ENCODE measurements at regions not wholly inside any gene's neighbourhood (a gene's known extent, or its start where the extent isn't known, plus 50 kb on each side); places are given as distances from the start of the nearest gene placed in this dataset.
A peak's percentile ranks its signal among the peaks of the same experiment; 100 is the strongest.

DNA sequence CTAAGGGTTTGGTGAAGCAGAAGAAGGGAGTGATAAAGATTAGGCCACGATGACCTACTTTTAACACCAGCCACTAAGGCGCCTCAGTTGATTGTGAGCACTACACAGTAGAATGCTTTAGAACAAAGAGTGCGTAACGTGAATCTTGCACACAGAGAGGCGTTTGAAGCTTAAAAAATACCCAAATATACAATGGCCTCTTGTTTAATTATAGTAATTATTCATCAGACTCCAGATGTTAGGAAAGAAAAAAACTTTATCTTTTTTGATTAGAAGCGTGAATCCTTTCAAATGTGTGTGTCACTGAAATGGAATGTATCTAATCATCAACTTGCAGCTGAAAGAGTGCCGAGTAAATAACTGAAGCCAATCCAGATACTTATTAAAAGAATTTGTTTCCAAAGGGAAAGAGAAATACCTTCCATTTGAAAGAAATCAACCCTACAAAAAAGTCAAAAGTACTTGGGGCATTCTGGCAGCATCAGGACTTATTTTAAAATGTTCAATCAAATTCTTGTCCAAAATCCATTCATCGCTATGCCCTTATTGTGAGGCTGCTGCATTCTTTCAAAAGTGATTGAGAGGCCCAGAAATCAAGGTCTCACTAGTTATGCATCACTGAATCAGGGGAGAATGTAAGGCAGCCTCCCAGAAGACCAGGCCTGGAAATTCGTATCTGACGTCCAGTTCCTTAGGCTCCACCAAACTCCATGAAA lies 337.5 kb downstream of the ZNF608 start:
- no peak for DNase-seq

DNA sequence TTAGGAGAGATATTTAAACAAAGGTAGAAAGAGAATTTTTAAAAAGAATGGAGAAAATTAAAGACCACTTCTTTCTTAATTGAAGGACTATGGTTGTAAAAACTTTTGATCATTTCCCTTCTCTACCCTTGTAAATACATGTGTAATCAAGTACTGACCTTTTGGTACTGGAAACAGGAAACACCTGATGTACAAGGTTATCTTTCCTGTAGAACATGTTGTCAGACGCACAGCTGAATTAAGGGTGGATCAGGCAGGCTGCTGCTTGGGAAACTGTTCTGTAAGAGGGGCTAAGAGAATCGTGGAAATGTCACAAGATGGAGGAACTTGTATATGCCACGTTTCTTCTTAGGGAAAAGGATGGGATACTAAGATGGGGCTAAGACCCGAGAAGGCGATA lies 341.6 kb downstream of the ZNF608 start:
- no peak for DNase-seq

DNA sequence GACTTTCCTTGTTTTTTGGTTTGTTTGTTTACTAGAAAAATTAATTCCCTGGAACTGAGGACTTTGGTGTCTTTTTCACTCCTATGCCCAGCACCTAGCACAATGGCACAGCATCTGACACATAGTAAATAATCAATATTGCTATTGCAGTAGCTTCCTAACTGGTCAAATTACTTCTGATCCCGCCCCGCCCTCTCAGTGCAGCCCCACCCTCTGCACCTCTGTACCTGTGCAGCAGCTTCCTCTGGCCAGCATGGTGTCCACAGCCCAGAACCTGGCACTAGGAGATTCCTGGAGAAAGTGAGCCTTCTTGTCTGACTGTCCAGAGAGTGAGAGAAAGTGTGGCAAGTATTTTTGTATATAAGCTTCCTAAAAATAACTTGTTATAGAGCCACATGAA lies 343.2 kb downstream of the ZNF608 start:
- no peak for DNase-seq

DNA sequence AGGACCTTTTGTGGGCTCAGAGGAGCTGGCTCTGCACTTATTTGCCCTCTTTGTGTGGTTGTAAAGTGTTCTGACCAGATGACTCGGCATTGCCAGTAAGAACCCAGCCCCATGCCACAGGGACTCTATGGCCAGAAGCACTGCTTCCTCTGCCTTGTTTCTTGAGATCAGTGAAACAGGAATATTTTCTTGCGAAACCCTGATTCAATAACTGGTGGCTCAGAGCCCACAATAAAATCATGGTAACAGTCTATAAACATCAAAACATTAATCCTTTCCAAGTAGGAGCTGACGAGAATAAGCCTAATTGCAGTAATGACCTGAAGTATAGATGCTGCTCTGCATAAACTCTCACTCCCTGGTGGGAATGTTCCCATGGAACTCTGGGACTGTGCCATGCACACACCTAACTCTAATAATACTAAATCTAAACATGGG lies 344.3 kb downstream of the ZNF608 start:
- no peak for DNase-seq

DNA sequence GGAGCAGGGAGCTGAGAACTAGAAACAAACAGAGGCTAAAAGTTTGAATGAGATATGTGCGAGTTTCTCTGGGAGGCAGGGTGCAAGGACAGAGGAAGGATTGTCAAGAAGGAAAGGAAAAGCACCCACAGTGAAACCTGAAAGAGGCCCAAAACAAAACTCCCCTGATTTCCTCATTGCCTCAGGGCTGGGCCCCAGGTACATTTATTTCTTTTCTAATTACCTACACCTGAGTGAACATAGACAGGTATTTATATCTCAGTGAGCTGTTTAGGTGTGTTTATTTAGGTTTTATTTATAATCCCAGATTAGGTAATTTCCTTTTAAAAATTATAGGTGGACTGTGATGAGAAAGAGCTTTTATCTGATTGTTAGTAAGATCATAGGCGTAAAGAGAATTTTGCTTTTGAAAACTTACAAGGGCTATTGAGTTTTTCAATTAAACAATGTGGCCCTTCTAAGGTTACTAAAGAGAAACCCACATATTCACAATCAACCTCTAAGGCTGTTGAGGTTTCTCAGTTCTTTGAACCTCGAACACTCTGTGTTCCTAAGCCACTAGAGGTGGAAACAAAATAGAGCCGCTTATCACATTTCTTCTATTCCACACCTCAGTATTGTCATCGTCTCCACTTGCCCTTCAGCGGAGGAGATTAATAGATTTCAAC lies 344.8 kb downstream of the ZNF608 start:
- peak; percentile 13 for DNase-seq

DNA sequence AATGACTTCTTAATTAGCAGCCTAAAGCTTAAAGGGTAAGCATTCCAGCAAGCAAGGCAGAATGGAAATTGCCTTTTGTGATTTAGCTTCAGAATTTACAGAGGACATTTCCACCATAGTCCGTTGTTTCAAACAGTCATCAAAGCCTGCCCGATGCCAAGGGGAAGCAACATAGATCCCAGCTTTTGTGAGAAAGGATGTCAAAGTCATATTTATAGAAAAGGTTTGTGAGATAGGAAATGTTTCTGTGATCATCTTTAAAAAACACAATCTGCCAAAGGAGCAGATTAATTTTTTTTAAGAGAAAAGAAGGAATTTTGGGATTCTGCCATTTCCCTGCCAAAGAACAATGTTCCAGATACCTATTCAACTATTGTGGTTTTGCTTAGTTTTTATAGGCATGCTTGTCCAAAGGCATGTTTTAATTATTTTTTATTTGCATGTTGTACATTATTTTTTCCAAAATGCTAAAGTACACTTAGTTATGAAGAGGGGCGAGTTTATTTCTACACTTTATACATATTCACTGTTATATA lies 346.9 kb downstream of the ZNF608 start:
- DNase-seq = no peak

DNA sequence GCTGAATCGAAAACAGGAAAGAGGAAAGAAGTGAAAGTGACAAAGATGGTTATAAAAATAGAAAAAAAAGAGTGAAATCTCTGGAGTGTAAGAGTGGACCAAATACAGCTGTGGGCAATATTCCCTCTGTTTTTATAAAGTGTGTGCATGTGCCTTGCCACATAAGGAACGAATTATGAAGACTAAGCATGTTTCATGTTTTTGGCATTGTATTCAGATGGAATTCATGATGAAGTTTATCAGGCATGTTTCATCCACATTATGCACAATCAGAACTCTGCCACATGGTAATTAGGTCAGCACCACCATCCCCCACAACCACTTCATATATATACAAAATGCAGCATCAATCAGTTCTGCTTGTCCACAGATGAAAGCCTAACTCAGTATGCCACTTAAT lies 348.0 kb downstream of the ZNF608 start:
- DNase-seq = no peak

DNA sequence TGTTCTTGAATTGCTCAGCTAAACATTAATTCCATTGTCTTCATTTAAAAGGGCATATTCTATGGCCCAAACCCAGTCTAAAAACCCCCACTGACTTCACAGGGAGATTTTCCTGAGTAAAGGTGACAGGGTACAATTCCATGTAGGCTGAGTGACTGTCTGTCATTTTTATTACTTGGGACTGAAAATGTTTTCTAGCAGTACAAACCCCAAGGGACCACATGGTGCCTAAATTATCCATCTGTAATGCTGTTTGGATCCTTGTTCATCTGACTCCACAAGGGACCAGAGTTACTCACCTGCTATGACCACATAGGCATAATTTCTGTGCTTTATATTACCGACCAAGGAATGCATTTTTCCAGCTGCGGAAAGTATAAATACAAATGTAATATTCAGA lies 349.1 kb downstream of the ZNF608 start:
- DNase-seq = no peak

DNA sequence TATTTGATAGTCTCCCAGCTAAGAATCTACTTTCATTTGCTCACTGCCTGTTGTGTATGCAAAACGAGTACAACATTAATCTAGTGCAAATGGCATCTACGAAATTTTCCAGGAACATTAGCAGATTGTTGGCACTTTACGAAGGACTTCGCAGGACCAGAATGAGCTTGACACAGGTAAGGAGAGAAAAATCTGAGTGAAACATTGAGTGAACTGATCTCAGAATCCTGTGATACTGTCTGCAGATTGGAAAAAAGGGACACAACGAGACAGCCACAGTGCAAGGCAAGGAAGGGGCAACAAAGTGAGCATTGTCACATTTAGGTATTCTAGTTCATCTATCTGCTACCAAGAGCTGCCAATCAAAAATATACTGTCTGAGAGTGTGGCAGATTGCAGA lies 350.5 kb downstream of the ZNF608 start:
- no peak for DNase-seq

DNA sequence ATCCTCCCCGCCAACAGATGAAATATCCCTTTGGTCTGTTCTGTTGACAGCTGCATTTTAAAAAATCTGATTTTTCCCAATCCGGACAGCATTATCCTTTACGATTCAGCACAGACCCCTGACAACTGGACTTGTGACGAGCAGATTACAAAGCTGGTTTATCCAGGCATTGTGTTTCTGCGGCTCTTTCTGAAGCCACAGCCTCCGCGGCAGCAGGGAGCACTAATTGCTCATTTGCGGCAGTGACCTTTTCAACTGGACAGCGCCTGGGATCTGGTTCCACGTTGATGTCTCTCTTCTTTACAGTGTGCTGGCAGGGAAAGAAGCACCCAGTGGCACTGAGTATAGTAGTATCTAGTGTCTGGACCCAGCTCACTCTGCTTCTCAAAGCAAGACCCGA lies 351.2 kb downstream of the ZNF608 start:
- DNase-seq = no peak

DNA sequence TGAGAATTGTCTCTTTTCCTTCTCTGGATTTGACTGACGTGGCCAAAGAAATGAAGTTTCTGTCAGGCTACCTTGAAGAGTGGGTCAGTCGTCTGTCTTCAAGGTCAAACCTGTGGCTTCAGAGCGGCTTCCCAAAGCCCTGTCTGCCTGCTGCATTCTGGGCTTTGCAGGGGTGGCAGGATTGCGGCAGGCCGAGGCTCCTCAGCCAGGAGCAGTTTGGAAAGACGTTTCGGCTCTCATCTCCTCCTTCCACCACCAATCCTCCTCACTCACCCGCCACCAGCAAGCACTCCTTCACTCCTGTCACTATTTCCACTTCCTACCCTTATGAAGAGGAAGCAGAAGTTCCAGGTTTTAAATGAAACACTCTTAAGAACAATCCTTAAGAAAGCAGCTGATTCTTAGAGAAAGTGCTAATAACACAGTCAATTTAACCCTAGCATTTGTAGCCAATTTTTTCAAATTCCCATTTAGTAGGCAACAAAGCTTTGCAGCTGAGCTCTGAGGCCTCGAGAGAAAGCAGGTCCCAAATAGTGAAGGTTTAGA lies 351.7 kb downstream of the ZNF608 start:
- DNase-seq = no peak

DNA sequence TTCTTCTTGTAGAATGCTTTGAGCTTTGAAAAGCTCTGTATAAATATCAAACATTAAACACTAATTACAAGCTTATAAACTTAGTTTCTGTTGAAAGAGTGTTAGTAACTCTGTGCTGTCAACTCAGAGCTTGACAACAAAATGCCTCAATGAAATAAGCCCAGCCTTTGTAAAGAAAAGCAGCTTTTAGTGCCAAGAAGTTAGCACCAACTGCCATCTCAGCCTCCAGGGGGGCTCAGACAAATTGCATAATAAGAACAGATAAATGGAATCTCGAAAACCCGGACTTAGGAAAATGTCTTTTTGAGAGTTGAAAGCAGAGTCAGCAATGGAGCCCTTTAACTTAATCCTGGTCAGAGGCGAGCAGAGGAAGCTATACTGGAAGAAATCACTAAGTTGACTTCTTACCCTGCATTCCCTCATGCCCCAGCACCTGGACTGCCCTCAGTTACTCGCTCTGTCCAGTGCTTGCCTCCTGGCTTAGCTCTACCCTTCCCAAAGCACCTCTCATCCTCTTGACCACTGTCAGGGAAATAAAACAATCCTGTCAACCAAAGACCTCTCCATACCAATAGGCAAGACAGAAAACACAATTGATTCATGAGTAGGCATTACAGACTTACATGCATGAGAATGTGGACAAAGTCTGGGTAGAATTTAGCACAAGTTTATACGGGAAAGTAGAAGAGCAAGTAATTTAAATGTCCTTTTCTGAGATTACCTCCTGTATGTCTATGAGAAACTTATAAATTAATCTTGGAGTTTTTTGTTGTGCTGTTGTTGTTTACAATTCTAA lies 352.7 kb downstream of the ZNF608 start:
- DNase-seq = no peak

DNA sequence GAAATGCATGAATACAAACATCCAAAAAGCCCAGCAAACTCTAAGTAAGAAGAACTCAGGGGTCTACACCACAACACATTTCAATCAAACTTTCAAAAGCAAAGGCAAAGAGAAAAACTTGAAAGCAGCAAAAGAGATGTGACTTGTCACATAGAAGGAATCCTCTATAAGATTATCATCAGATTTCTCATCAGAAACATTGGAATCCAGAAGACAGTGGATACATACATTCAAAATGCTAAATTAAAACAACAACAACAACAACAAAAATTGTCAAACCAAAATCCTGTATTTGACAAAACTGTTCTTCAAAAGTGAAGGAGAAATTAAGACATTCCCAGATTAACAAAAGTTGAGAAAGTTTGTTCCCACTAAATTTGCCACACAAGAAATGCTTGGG lies 362.7 kb downstream of the ZNF608 start:
- peak; percentile 13 for DNase-seq

DNA sequence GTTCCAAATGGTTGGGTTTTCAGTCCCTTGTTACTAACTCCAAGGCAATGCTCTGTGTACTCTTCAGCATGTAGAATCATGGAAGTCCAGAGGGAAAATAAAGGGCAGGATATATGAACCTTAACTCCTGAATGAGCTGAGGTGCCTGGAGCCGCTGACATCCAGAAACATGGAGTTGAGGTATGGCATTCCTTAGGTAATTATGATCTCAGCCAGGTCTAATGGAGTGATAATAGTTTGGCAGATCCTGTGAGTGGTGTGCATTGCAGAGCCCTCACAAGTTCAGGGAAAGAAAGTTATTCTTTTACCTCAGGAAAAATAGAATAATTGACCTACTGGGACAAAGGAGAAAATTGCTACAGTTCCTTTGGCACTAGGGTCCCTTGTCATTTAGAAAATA lies 369.1 kb downstream of the ZNF608 start:
- no peak for DNase-seq

DNA sequence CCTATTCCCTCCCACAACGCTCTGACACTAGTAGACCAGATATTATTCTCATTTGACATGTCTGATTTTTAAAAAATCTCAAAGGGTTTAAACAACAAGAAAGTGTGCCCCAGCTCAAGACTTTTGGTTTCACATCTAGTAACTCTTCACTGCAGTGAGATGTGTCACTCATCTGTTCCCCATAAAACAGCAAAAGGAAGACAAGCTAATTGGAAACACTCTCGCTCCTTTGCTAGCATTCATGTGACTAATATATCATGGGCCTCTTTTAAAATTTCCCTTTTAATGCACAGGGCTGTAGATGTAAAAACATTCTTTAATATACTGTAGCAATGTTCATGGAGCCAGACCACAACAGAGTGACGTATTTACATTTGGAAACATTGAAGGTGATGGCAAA lies 372.6 kb downstream of the ZNF608 start:
- DNase-seq = no peak

DNA sequence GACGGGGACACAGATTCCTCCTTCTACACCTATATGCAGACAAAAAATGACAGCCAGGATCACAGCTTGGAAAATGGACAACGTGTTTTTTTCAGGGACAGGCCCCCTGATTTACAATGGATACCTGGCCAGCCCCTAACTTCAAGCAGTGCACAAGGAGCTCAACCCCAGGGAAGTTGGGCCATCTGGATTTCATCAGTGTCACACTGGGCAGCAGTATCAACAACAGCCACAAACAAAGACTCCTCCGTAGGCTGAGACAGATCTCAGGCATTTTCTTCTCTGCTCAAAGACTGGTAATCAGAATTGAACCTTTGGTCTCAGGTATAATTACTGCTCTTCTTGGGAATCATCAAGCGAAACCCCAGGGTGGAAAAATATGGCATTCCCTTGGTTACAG lies 374.0 kb downstream of the ZNF608 start:
- no peak for DNase-seq

DNA sequence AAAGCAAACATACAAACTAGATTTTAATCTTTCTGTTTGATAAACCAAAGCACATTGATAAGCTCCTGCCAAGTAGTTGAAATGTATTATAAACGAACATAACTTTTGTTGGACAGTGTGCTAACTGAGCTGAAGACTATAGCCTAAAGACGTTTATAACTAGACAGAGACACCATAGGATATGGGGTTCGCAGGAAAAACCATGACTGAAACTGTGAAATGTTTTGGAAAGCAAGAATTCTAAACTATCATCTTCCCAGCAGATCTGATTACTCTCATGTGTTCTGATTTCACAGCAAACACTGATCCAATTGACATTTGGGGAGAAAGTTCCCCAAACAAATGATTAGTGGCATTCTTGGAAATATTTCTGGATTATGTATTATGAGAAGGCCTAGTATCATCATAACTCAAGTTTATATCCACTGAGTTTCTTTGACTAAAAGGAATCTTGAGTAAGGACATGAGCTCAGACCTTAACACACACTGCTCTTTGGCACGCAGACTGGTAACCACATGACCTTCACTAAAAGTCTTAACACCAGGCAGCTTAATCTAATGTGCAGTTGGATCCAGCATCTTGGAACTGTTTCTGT lies 375.2 kb downstream of the ZNF608 start:
- no peak for DNase-seq

DNA sequence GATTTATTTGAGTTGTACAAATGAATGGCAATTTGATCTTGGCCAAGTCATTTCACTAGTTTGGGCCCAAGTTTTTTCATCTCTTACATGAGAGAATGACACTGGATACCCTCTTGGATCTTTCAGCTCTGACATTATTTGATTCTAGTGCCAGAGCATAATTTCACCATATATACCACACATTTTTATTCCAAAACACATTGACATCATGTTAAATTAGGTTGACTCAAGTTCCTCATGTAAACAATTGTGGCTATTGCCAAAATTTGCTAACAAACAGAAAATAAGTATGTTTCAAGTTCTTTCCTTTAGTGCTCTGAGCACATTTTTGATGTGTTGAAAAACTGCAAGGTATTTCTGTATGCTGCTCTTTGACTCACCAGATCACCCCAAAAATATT lies 375.8 kb downstream of the ZNF608 start:
- DNase-seq = no peak

DNA sequence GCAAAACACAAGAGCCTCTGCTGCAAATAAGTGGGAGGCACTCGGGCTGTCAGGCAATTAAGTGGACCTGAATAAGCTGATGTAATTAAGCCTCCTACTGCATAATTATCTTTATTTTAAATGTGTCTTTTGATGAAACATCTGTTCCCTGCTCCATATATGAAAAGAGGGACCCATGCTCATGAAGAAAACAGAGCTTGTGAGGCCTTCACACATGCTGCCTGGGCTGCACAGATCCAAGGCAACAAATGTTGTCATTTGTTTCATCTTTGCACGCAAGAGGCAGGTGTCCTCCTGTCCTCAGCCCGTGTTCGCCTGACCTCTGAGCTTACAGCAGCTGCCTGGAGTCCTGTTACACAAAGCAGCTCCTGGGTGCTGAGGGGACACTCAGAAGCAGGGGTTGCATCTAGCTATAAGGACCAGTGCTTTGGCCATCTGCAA lies 381.1 kb downstream of the ZNF608 start:
- no peak for DNase-seq

DNA sequence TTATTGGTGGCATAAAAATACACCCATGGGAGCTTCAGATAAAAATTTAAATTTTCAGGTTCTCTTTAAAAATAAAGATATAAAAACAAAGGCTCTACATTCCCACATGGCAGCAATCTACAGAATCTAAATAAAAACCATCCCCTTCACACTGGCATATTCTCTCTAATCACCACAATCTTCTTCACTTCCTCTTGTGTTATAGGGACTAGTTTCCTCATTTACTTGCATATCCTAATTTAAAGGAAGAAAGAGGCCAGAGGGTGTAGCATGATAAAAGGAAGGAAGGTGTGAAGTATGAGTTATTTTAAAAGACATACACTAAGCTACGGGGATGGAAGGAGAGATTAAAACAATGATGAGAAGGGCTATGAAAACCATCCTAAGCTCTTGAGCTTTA lies 390.5 kb downstream of the ZNF608 start:
- DNase-seq = peak; percentile 42

DNA sequence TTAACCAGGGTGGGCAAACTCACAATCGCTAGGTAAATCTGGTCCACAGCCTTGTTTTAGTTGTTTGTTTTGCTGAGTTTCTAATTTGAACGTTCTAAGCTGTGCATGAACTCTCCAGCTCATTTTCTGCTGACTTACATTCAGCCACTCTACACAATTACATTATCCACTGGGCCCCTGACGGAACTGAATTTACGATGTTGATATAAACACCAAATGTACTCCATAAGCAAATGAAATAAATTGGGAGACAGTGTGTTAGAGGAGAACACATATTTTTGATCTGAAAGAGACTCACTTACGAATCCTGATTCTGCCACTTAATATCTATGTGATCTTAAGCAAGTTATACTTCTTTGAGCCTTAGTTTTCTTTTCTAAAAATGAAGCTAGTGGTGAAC lies 393.4 kb downstream of the ZNF608 start:
- no peak for DNase-seq

DNA sequence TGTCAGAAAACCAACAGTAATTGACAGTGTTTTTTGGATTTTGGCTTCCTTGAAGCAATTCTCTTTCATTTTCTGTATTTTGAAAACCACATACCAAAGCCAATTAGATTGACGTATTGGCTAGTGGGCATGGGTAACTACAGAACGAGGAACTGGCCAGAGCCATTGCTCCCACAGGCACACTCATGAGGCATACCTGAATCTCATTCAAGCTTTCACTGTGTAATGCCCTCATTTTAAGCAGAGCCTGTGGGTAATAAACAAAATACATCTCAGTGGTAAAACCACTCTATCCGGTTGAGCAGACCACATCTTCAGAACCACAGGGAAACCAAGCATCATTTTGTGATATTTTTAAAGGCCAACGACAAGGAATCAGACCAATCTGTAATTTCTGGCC lies 394.1 kb downstream of the ZNF608 start:
- peak; percentile 21 for DNase-seq

DNA sequence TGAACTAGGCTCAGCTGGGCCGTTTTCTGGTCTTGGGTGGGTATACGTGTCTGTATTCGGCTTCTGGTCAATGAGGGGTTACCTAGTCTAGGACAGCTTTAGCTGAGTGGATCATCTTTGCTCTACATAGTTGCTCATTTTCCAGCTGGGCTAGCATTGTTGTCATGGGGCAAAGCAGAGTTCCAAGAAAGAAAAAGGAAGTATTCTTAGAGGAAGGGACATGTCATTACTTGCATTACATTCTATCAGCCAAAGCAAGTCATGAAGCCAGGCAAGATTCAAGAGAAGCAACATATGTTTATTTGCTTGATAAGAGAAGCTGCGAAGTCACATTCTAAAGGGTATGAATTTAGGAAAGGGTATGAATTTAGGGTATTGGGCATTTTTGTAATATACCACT lies 396.5 kb downstream of the ZNF608 start:
- DNase-seq = peak; percentile 32

Measured in hematopoietic multipotent progenitor cell treated with erythropoietin and hydrocortisone succinate and interleukin-3 and kit ligand, for 4 days (in vitro differentiated cells).